ENCODE measurements at regions not wholly inside any gene's neighbourhood (a gene's known extent, or its start where the extent isn't known, plus 50 kb on each side); places are given as distances from the start of the nearest gene placed in this dataset.

- intact Hi-C loops (cut with DNase I): no loop called here
- Histone ChIP-seq H3K9me3 (no peaks in the 10 kb centered on the region), H3K27ac (no peak overlapping the region), H3K4me3 (no peak overlapping the region), H3K27me3 (no peaks in the 10 kb centered on the region), H3K4me1 (no peaks in the 10 kb centered on the region), H3K36me3 (no peaks in the 10 kb centered on the region)
- ATAC-seq (no peak), DNase-seq (no peak)
- no peak for TF ChIP-seq CTCF (IDR thresholded peaks at IDR 0.05)
These were observed 635.9 kb downstream of the SLC4A3 start for GRCh38 chr2:220263300-220263699.

DNA sequence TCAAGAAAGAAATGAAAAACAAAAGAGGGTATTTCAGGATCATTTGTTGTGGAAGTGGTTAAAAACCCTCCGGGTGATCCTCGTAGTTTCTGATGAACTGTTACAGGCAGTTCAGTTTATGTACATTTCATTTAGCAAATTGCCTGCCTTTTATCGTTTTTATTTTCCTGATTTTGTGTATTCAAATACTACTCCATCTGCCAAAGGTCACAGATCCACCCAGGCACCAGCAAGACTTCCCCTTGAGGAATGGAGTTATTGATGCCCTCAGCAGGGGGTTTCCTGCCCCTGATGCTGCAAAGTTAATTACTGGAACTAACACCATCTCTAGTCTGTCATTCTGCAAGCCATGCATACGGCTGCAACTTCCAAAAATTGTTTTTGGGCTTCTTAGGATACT lies 641.9 kb downstream of the SLC4A3 start:
- H3K27me3 ChIP-seq: no peaks in the 10 kb centered on the region
- H3K4me1 ChIP-seq: no peaks in the 10 kb centered on the region
- DNase-seq (no peak), ATAC-seq (no peak)
- no peaks in the 10 kb centered on the region for H3K36me3 ChIP-seq
- no peaks in the 10 kb centered on the region for H3K9me3 ChIP-seq
- TF ChIP-seq CTCF (IDR thresholded peaks at IDR 0.05): no peak
- H3K4me3 ChIP-seq: no peak overlapping the region
- H3K27ac ChIP-seq: no peak overlapping the region
- intact Hi-C loops (cut with DNase I): no loop called here

DNA sequence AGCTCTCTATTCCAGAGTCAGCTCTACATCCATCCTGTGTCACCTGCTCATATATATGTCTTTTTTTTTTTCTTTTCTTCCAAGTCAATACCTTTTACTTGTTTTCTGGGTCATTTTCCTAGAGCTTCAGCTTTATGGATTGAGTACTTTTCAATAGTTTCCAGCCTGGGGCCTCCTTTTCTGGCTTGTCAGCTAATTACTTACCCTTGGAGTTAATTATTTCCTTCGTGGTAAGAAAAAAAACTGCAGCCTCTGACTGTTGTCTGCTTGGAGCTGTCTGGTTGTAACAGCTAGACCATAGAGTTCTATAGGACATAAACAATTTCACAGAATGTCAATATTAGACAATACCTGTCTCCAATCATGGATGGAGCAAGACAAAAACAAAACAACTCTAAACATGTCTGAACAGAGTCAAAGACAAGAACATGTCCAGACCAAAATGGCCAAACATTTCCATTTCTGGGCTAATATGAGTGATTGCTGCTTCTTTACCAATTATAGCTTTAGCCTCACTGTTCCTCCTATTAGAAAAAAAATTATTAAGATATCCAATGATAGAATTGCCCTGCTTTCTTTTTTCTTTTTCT lies 643.1 kb downstream of the SLC4A3 start:
- intact Hi-C loops (cut with DNase I): no loop called here
- no peak overlapping the region for H3K4me3 ChIP-seq

GRCh38 chr2:220272656-220273055 lies 645.2 kb downstream of the SLC4A3 start:
- Histone ChIP-seq H3K36me3 (no peaks in the 10 kb centered on the region), H3K4me1 (no peaks in the 10 kb centered on the region), H3K4me3 (no peak overlapping the region), H3K27ac (no peak overlapping the region), H3K27me3 (no peaks in the 10 kb centered on the region), H3K9me3 (no peaks in the 10 kb centered on the region)
- intact Hi-C loops (cut with DNase I): no loop called here
- no peak for TF ChIP-seq CTCF (IDR thresholded peaks at IDR 0.05)
- ATAC-seq (no peak), DNase-seq (no peak)

More for the DNA sequence above, 643.1 kb downstream of the SLC4A3 start:
- H3K9me3 ChIP-seq: no peaks in the 10 kb centered on the region
- no peaks in the 10 kb centered on the region for H3K27me3 ChIP-seq
- no peak for ATAC-seq
- no peaks in the 10 kb centered on the region for H3K4me1 ChIP-seq
- H3K27ac ChIP-seq: no peak overlapping the region
- H3K36me3 ChIP-seq: no peaks in the 10 kb centered on the region
- no peak for TF ChIP-seq CTCF (IDR thresholded peaks at IDR 0.05)
- no peak for DNase-seq

DNA sequence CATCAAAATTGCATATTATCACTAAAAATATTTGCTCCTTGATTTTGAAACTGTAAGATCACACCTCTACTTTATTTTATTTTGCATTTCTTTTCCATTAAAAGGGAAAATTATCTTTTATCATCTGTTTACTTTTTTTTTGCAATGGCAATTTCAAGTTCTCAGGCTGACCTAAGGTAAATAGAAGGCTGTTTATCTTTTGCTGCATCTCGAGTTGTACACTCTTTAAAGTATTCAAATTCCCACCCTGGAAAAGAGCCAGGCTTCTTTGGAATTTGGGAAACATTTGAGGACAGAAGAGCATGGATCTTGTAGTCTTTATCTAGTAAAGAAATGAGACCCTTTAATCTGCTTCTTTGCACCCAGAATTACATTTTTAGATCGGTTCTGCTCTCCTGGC lies 645.7 kb downstream of the SLC4A3 start:
- no peaks in the 10 kb centered on the region for H3K36me3 ChIP-seq
- intact Hi-C loops (cut with DNase I): no loop called here
- H3K9me3 ChIP-seq: no peaks in the 10 kb centered on the region
- H3K27me3 ChIP-seq: no peaks in the 10 kb centered on the region
- H3K4me1 ChIP-seq: no peaks in the 10 kb centered on the region
- DNase-seq: no peak
- no peak for TF ChIP-seq CTCF (IDR thresholded peaks at IDR 0.05)
- no peak for ATAC-seq
- no peak overlapping the region for H3K4me3 ChIP-seq
- no peak overlapping the region for H3K27ac ChIP-seq

- intact Hi-C loops (cut with DNase I): no loop called here
- Histone ChIP-seq H3K27me3 (no peaks in the 10 kb centered on the region), H3K9me3 (no peaks in the 10 kb centered on the region), H3K4me3 (no peak overlapping the region), H3K36me3 (no peaks in the 10 kb centered on the region), H3K27ac (no peak overlapping the region), H3K4me1 (no peaks in the 10 kb centered on the region)
- ATAC-seq (no peak), DNase-seq (no peak)
- no peak for TF ChIP-seq CTCF (IDR thresholded peaks at IDR 0.05)
These were observed 648.0 kb downstream of the SLC4A3 start for GRCh38 chr2:220275454-220275853.

Measured in upper lobe of right lung (tissue), 1 donor.